Neutrophil (primary cell): ENCODE measurements at regions not wholly inside any gene's neighbourhood (a gene's known extent, or its start where the extent isn't known, plus 50 kb on each side); places are given as distances from the start of the nearest gene placed in this dataset.

Source experiments
- H3K27ac ChIP-seq: fragments of 200-600 bp; sonication (generic); 2 replicates; pipeline ENCODE4 v1.5.1; 2016; ENCODE audit warnings: mild to moderate bottlenecking, moderate library complexity
- H3K27me3 ChIP-seq: fragments of 200-600 bp; sonication (generic); 2 replicates; pipeline ENCODE4 v1.6.0; 2016; ENCODE audit warnings: mild to moderate bottlenecking
- H3K36me3 ChIP-seq: fragments of 200-600 bp; sonication (generic); 2 replicates; pipeline ENCODE4 v1.5.1; 2017
- H3K4me1 ChIP-seq, 2 experiments: fragments of 200-600 bp in 1 of 2; sonication (generic) in 1 of 2; 1 replicate in 1 of 2; 2 replicates in 1 of 2; pipeline versions ENCODE4 v1.5.1 to v1.6.1; 2013 to 2016; ENCODE audit warnings: low read depth in 1 of 2, low read length in 1 of 2, mild to moderate bottlenecking in 1 of 2, moderate library complexity in 1 of 2; ENCODE audit not compliant: control insufficient read depth in 1 of 2, insufficient read depth in 1 of 2
- H3K4me3 ChIP-seq, 2 experiments: fragments of 200-600 bp in 1 of 2; sonication (generic) in 1 of 2; 1 replicate in 1 of 2; 2 replicates in 1 of 2; pipeline ENCODE4 v1.5.1; 2013 to 2016; ENCODE audit warnings: low read depth in 1 of 2, low read length in 1 of 2, mild to moderate bottlenecking in 1 of 2, moderate library complexity in 1 of 2
- H3K9me3 ChIP-seq: fragments of 200-600 bp; sonication (generic); 2 replicates; pipeline ENCODE4 v1.5.1; 2016
- TF ChIP-seq, protein P1 (sequence below): fragments of 200-600 bp; sonication (generic); IDR thresholded peaks from 2 replicates; pipeline ENCODE4 v1.5.1; 2016; ENCODE audit warnings: antibody characterized with exemption

DNA sequence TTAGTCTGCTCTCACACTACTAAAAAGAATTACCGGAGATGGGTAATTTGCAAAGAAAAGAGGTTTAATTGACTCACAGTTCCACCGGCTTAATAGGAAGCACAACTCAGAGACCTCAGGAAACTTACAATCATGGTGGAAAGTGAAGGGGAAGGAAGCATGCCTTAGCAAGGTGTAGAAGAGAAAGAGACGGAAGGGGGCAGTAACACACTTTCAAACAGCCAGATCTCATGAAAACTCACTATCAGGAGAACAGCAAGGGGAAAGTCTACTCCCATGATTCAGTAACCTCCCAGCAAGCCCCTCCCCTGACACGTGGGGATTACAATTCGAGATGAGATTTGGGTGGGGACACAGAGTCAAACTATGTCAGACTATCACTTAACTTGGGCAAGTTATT lies 236.6 kb upstream of the ANO3 start:
- no peaks in the 10 kb centered on the region for H3K27me3 ChIP-seq
- no peak overlapping the region for H3K4me3 ChIP-seq
- H3K27ac ChIP-seq: no peak overlapping the region
- TF ChIP-seq, protein P1, sequence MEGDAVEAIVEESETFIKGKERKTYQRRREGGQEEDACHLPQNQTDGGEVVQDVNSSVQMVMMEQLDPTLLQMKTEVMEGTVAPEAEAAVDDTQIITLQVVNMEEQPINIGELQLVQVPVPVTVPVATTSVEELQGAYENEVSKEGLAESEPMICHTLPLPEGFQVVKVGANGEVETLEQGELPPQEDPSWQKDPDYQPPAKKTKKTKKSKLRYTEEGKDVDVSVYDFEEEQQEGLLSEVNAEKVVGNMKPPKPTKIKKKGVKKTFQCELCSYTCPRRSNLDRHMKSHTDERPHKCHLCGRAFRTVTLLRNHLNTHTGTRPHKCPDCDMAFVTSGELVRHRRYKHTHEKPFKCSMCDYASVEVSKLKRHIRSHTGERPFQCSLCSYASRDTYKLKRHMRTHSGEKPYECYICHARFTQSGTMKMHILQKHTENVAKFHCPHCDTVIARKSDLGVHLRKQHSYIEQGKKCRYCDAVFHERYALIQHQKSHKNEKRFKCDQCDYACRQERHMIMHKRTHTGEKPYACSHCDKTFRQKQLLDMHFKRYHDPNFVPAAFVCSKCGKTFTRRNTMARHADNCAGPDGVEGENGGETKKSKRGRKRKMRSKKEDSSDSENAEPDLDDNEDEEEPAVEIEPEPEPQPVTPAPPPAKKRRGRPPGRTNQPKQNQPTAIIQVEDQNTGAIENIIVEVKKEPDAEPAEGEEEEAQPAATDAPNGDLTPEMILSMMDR: no peak
- H3K9me3 ChIP-seq: no peaks in the 10 kb centered on the region
- H3K36me3 ChIP-seq: no peaks in the 10 kb centered on the region
- no peaks in the 10 kb centered on the region for H3K4me1 ChIP-seq

DNA sequence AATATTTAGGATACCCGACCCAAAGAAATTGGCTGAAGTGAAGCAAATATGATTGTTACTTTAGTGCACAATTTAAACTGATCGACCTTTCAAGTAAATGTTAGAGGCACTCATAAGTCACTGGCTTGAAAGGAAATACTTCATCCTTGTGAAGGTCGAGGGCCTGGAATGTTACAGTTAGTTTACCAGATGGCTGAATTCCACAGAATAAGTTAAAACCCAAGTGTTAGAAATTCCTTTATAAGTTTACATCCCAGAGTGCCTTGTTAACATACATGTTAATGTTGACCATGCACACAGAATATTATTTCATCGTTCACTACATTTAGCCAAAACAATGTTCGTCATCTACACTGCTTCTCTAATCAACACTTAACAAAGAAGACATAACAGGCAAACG lies 235.5 kb upstream of the ANO3 start:
- Histone ChIP-seq H3K4me1 (no peaks in the 10 kb centered on the region), H3K27me3 (no peaks in the 10 kb centered on the region), H3K9me3 (no peaks in the 10 kb centered on the region), H3K4me3 (no peak overlapping the region), H3K36me3 (no peaks in the 10 kb centered on the region), H3K27ac (no peak overlapping the region)
- TF ChIP-seq, protein P1: no peak

DNA sequence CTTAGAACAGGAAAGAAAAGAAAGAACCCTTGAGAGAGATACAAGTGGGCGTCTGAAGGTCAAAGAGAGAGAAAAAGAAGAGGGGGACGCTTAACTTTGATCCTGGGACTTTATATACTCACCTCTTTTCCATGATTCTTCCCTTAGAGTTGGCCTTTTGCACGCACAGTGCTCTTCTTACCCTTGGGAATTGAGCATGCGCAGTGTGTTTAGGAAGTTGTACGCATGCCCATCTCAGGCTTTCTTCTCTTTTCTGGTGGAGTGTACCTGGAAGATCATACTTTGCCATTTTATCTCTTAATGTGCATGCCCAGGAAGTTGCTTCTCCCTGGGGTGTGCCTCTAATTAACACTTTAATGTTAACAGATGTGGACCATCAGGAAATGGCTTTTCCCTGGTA lies 229.6 kb upstream of the ANO3 start:
- H3K4me1 ChIP-seq: no peaks in the 10 kb centered on the region
- H3K27me3 ChIP-seq: no peaks in the 10 kb centered on the region
- no peaks in the 10 kb centered on the region for H3K36me3 ChIP-seq
- H3K9me3 ChIP-seq: no peaks in the 10 kb centered on the region
- no peak overlapping the region for H3K27ac ChIP-seq
- H3K4me3 ChIP-seq: no peak overlapping the region
- TF ChIP-seq, protein P1: no peak

DNA sequence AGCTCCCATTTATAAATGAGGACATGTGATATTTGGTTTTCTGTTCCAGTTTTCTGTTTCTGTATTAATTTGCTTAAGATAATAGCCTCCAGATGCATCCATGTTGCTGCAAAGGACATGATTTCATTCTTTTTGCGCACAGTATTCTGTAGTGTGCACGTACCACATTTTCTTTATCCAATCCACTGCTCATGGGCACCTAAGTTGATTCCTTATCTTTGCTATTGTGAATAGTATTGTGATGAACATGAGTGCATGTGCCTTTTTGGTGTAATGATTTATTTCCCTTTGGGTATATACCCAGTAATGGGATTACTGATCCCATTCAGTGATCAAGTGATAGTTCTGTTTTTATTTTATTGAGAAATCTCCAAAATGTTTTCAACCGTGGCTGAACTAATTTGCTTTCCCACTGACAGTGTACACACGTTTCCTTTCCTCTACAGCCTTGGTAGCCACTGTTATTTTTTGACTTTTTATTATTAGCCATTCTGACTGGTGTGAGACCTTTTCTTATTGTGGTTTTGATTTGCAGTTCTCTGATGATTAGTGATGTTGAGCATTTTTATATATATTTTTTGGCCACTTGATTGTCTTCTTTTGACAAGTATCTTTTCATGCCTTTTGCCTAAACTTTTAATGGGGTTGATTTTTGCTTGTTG lies 226.0 kb upstream of the ANO3 start:
- Histone ChIP-seq H3K36me3 (no peaks in the 10 kb centered on the region), H3K27me3 (no peaks in the 10 kb centered on the region), H3K4me1 (no peaks in the 10 kb centered on the region), H3K4me3 (no peak overlapping the region), H3K27ac (no peak overlapping the region), H3K9me3 (no peaks in the 10 kb centered on the region)
- TF ChIP-seq, protein P1: no peak

DNA sequence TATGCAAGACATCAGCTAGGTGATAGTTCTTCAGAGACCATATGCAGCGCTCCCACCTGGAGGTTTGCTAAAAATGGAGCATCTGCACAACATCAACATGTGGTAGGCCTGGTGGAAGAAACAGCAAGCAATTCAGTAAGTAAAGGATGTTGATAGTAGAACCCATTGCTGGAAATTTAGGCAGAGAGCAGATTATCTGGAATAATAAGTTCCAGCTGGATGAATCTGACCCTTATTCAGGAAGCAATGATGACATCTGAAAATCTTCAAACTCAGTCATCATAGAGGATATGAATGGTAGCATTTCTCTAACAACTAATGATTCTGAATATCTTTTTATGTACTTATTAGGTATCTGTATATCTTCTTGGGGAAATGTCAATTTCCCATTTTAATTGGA lies 225.2 kb upstream of the ANO3 start:
- Histone ChIP-seq H3K9me3 (no peaks in the 10 kb centered on the region), H3K36me3 (no peaks in the 10 kb centered on the region), H3K4me1 (no peaks in the 10 kb centered on the region), H3K27ac (no peak overlapping the region), H3K27me3 (no peaks in the 10 kb centered on the region), H3K4me3 (no peak overlapping the region)
- TF ChIP-seq, protein P1: no peak
